DOHH2 (cell line): ENCODE measurements at regions not wholly inside any gene's neighbourhood (a gene's known extent, or its start where the extent isn't known, plus 50 kb on each side); places are given as distances from the start of the nearest gene placed in this dataset.

Experiments used
- H3F3A ChIP-seq: fragments of 200-600 bp; sonication (generic), shearing (Covaris generic); 2 replicates; pipeline ENCODE4 v1.6.0; 2016; ENCODE audit warnings: antibody characterized with exemption, mild to moderate bottlenecking; ENCODE audit not compliant: control insufficient read depth, insufficient read depth
- H3K27ac ChIP-seq: fragments of 200-600 bp; sonication (generic); 2 replicates; pipeline ENCODE4 v1.5.1; 2014; ENCODE audit warnings: low read depth, mild to moderate bottlenecking, low read length, moderate library complexity
- H3K27me3 ChIP-seq: fragments of 200-600 bp; sonication (generic); 2 replicates; pipeline ENCODE4 v1.6.1; 2014; ENCODE audit warnings: mild to moderate bottlenecking, low read length, mixed read lengths; ENCODE audit not compliant: control insufficient read depth
- H3K36me3 ChIP-seq: fragments of 200-600 bp; sonication (generic); 2 replicates; pipeline ENCODE4 v1.6.1; 2014; ENCODE audit warnings: mild to moderate bottlenecking, low read length, moderate library complexity, mixed read lengths; ENCODE audit not compliant: control insufficient read depth
- H3K4me1 ChIP-seq: fragments of 200-600 bp; sonication (generic); 2 replicates; pipeline ENCODE4 v1.6.1; 2014; ENCODE audit warnings: mild to moderate bottlenecking, low read length, mixed read lengths; ENCODE audit not compliant: control insufficient read depth
- H3K4me2 ChIP-seq: fragments of 200-600 bp; sonication (generic); 2 replicates; pipeline ENCODE4 v1.6.0; 2014; ENCODE audit warnings: mild to moderate bottlenecking, low read length, moderate library complexity
- H3K4me3 ChIP-seq: fragments of 200-600 bp; sonication (generic); 2 replicates; pipeline ENCODE4 v1.5.1; 2014; ENCODE audit warnings: mild to moderate bottlenecking, low read length, mixed read lengths
- H3K79me2 ChIP-seq: fragments of 200-600 bp; sonication (generic); 2 replicates; pipeline ENCODE4 v1.6.1; 2014; ENCODE audit warnings: mild to moderate bottlenecking, low read length, mixed read lengths; ENCODE audit not compliant: control insufficient read depth
- H3K9me2 ChIP-seq: fragments of 200-600 bp; sonication (generic); replicated peaks from 2 replicates; pipeline ENCODE4 v1.6.1; 2014; ENCODE audit warnings: mild to moderate bottlenecking, low read length, mixed read lengths; ENCODE audit not compliant: control insufficient read depth
- H3K9me3 ChIP-seq: fragments of 200-600 bp; sonication (generic); 2 replicates; pipeline ENCODE4 v1.6.1; 2014; ENCODE audit warnings: antibody characterized with exemption, low read length, mixed read lengths; ENCODE audit not compliant: control insufficient read depth, insufficient read depth
- H4K20me1 ChIP-seq: fragments of 200-600 bp; sonication (generic); 2 replicates; pipeline ENCODE4 v1.6.0; 2014; ENCODE audit warnings: low read depth, mild to moderate bottlenecking, antibody characterized with exemption, low read length, moderate library complexity; ENCODE audit not compliant: control insufficient read depth, insufficient read depth
- EZH2phosphoT487 ChIP-seq: fragments of 200-600 bp; sonication (generic); IDR thresholded peaks from 2 replicates; pipeline ENCODE4 v1.6.1; 2017; ENCODE audit warnings: borderline replicate concordance, mild to moderate bottlenecking, antibody characterized with exemption, low read length, moderate library complexity, mixed read lengths
- TF ChIP-seq, protein P1 (sequence below): fragments of 200-600 bp; sonication (generic); IDR thresholded peaks from one replicate; pipeline ENCODE4 v1.5.1; 2014; ENCODE audit warnings: antibody characterized with exemption, mild to moderate bottlenecking, low read depth, low read length; ENCODE audit not compliant: poor library complexity, severe bottlenecking

DNA sequence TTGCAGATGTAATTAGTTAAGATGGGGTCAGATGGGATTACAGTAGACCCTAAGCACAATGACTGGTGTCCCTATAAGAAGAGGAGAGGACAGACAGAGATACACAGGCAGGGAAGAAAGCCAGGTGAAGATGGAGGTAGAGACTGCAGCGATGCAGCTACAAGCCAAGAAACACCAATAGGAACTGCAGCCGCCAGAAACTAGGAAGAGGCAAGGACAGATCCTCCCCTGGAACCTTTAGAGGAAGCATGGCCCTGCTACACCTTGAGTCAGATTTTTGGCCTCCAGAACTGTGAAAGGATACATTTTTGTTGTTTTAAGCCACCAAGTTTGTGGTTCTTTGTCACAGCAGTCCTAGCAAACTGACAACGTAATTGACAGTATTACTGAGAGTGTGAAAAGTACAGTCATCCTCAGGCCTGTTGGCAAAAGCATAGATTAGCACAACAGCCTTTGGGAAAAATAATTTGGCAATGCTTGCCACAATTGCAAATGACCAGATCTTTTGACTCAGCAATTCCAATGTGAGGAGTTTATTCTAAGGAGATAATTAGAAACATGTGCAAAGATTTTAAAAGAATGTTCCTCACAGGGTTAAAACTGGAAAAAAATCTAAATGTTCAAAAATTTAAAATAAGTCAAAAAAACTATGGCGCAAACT lies 82.6 kb upstream of the TJP1 start:
- Histone ChIP-seq H3K9me3 (no peaks in the 10 kb centered on the region), H3K9me2 (no peaks in the 10 kb centered on the region), H4K20me1 (no peaks in the 10 kb centered on the region), H3K27ac (no peak overlapping the region), H3K4me1 (no peaks in the 10 kb centered on the region), H3K4me2 (no peak overlapping the region), H3K36me3 (no peaks in the 10 kb centered on the region), H3K79me2 (no peaks in the 10 kb centered on the region), H3K4me3 (no peak overlapping the region), H3F3A (no peaks in the 10 kb centered on the region), H3K27me3 (no peaks in the 10 kb centered on the region)
- TF ChIP-seq, protein P1, sequence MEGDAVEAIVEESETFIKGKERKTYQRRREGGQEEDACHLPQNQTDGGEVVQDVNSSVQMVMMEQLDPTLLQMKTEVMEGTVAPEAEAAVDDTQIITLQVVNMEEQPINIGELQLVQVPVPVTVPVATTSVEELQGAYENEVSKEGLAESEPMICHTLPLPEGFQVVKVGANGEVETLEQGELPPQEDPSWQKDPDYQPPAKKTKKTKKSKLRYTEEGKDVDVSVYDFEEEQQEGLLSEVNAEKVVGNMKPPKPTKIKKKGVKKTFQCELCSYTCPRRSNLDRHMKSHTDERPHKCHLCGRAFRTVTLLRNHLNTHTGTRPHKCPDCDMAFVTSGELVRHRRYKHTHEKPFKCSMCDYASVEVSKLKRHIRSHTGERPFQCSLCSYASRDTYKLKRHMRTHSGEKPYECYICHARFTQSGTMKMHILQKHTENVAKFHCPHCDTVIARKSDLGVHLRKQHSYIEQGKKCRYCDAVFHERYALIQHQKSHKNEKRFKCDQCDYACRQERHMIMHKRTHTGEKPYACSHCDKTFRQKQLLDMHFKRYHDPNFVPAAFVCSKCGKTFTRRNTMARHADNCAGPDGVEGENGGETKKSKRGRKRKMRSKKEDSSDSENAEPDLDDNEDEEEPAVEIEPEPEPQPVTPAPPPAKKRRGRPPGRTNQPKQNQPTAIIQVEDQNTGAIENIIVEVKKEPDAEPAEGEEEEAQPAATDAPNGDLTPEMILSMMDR = no peak
- TF ChIP-seq EZH2phosphoT487 = no peak

DNA sequence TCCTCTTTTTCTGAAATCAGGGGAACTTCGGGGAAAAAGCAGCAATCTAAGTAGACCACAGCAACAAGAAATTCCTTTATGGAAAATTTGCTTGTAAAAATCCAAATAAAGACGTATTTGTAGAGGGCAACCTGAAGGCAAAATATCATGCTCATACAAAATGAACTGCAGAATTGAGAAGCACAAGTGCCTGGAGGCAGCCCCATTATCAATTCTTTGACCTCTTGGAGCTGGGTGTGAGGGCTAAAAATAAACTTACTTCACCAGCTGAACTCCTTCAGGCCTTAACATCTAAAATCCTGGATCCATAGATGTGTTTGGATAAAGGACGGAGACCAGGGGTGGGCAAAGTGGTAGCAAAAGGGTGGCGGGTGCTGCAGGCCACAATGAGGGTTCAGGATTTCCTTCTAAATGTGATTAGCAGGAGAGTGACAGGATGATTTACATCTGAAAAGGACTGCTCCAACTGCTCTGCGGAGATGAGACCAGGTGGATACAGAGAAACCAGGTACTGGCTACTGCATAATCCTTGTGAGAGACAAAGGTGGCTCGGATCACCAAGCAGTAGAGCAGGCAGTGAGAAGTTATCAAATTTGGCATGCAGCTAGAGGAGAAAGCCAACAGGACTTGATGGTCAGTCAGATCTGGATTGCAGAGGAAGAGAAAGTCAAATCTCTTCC lies 81.7 kb upstream of the TJP1 start:
- Histone ChIP-seq H3K4me1 (no peaks in the 10 kb centered on the region), H3K27me3 (no peaks in the 10 kb centered on the region), H3K4me2 (no peak overlapping the region), H3K9me3 (no peaks in the 10 kb centered on the region), H3K9me2 (no peaks in the 10 kb centered on the region), H3K36me3 (no peaks in the 10 kb centered on the region), H3K79me2 (no peaks in the 10 kb centered on the region), H3F3A (no peaks in the 10 kb centered on the region), H3K27ac (no peak overlapping the region), H3K4me3 (no peak overlapping the region), H4K20me1 (no peaks in the 10 kb centered on the region)
- TF ChIP-seq, protein P1 = no peak
- TF ChIP-seq EZH2phosphoT487 = no peak

DNA sequence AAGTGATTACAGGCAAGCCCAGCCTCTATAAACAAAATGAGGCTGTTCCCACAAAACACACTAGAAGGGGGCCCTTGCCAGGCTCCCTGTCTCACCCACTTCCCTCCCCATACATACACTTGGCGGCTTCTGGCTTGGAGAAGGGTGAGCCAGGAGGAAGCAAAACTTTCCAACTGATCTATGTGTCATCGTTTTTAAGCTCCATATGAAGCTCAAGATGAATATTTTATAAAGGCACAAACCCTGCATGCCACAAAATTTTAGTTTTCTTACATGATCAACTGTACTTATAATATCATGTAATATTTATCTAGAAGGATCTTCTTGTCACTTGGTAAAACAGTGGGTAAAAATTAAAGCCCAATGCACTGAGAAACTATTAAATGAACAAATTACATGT lies 80.8 kb upstream of the TJP1 start:
- no peaks in the 10 kb centered on the region for H3F3A ChIP-seq
- no peak overlapping the region for H3K4me3 ChIP-seq
- H3K79me2 ChIP-seq = no peaks in the 10 kb centered on the region
- H4K20me1 ChIP-seq = no peaks in the 10 kb centered on the region
- H3K9me2 ChIP-seq = no peaks in the 10 kb centered on the region
- H3K27me3 ChIP-seq = no peaks in the 10 kb centered on the region
- no peak overlapping the region for H3K4me2 ChIP-seq
- no peak overlapping the region for H3K27ac ChIP-seq
- TF ChIP-seq, protein P1 = no peak
- no peak for TF ChIP-seq EZH2phosphoT487
- no peaks in the 10 kb centered on the region for H3K4me1 ChIP-seq
- H3K9me3 ChIP-seq = no peaks in the 10 kb centered on the region
- H3K36me3 ChIP-seq = no peaks in the 10 kb centered on the region
